Fibroblast of mammary gland (primary cell): ENCODE measurements at regions not wholly inside any gene's neighbourhood (a gene's known extent, or its start where the extent isn't known, plus 50 kb on each side); places are given as distances from the start of the nearest gene placed in this dataset.

Experiments
- DNase-seq: peaks from one replicate; pipeline ENCODE4 v3.0.0-alpha.2; 2010; ENCODE audit warnings: low read depth
- H3K4me3 ChIP-seq: 2 replicates; pipeline ENCODE4 v1.5.1; 2011; ENCODE audit warnings: low read depth, mild to moderate bottlenecking, low read length, moderate library complexity; ENCODE audit not compliant: control insufficient read depth
- TF ChIP-seq, protein P1 (sequence below): conservative IDR thresholded peaks from 2 replicates; pipeline ENCODE4 v1.5.1; 2011; ENCODE audit warnings: low read depth, low read length, inconsistent platforms; ENCODE audit not compliant: control insufficient read depth, insufficient read depth

DNA sequence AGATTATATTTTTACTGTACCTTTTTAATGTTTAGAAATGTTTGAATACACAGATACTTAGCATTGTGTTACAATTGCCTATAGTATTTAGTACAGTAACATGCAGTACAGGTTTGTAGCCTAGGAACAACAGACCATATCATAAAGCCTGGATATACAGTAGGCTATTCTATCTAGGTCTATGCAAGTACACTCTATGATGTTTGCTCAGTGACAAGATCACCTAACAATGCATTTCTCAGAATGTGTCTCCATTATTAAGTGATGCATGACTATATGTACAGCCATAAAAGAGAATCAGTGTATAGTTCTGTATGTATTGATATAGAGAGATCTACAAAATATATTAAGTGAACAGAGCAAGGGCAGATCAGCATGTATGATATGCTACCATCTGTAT lies 616.4 kb downstream of the XIRP2 start:
- DNase-seq = no peak
- no peak overlapping the region for H3K4me3 ChIP-seq
- TF ChIP-seq, protein P1, sequence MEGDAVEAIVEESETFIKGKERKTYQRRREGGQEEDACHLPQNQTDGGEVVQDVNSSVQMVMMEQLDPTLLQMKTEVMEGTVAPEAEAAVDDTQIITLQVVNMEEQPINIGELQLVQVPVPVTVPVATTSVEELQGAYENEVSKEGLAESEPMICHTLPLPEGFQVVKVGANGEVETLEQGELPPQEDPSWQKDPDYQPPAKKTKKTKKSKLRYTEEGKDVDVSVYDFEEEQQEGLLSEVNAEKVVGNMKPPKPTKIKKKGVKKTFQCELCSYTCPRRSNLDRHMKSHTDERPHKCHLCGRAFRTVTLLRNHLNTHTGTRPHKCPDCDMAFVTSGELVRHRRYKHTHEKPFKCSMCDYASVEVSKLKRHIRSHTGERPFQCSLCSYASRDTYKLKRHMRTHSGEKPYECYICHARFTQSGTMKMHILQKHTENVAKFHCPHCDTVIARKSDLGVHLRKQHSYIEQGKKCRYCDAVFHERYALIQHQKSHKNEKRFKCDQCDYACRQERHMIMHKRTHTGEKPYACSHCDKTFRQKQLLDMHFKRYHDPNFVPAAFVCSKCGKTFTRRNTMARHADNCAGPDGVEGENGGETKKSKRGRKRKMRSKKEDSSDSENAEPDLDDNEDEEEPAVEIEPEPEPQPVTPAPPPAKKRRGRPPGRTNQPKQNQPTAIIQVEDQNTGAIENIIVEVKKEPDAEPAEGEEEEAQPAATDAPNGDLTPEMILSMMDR = no peak

DNA sequence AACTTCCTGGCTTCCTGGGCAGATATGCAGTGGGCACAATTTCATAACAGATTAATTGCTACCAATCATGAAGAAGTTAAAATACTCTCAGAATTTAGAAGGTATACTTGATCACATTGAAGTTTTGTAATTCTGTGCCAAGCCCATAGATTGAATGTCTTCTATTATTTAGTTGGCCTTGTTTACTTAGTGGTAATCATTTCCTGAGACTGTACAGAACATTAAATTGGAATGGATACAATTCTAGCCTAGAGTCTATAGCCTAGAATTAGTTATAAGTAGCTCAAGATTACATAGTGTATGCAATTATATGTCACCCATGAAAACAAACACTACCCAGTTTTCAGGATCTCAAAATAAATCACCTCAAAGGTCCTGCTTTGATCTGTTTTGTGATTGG lies 615.8 kb downstream of the XIRP2 start:
- H3K4me3 ChIP-seq = no peak overlapping the region
- DNase-seq = no peak
- TF ChIP-seq, protein P1 = no peak

- H3K4me3 ChIP-seq = no peak overlapping the region
- TF ChIP-seq, protein P1 = no peak
- no peak for DNase-seq
These were observed 613.3 kb downstream of the XIRP2 start for GRCh38 chr2:167501618-167502017.

DNA sequence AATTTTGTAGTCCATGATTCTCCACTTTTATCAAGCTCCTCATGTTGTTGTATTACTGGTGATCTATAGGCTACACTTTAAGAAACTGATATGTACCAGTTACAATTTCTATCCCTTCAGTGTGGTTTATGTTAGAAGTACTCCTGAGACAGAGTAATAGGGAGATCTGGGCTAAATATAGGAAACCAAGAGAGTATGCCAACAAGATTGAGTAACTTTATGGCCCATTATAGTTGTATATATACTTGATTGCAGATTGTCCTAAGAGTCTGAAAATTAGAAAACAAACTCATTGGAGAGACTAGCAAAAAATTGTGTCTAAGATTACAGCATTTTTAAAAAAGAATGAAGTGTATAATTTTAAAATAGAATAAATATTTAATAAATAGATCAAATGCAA lies 605.6 kb downstream of the XIRP2 start:
- no peak overlapping the region for H3K4me3 ChIP-seq
- no peak for DNase-seq
- TF ChIP-seq, protein P1 = no peak

DNA sequence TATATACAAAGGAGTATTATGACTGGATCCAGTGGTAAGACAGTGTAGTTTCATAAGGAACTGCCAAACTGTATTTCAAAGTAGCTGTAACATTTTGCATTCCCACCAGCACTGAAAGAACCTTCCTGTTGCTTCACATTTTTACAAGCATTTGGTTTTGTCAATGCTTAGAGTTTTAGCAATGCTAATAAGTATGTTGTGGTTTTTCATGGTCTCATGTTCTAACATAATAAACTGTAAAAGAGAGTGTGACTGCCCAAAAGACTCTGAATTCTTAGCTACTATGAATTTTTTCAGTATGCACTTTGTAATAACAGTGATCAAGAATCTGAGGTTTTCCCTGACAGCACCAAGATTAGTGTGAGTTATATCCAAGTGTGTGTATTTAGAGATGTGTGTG lies 604.2 kb downstream of the XIRP2 start:
- TF ChIP-seq, protein P1 = no peak
- no peak overlapping the region for H3K4me3 ChIP-seq
- DNase-seq = no peak

DNA sequence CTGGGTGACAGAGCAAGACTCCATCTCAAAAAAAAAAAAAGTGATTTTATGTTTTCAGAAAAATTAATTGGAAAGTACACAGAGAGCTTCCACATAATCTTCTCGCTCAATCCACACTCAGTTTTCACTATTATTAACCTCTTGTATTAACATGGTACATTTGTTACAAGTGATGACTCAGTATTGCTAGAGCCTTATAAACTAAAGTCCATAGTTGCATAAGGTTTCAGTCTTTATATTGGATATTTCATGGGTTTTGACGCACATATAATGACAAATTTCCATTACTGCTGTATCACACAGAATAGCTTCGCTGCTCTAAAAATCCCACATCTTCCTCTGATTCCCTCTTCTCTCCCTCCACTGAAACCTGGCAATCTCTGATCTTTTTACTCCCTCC lies 603.5 kb downstream of the XIRP2 start:
- no peak overlapping the region for H3K4me3 ChIP-seq
- TF ChIP-seq, protein P1 = no peak
- DNase-seq = no peak

DNA sequence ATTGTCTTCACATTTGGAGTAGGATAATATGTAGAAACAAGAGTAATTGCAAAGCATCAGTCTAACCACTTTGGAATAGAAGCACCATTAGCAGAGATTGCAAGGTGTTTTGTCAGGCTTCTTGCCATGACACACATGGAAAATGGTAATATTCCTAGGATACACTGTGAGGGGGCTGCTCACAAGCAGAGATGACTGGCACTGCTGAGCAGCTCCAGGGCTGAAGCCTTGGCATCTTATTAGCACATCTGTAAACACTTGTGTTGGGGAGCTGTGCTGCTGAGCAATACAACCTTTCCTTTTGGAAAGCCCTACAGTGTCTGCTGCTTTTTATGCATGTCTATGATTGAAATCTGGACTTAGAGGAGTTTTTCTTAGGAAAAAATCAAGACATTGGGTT lies 602.2 kb downstream of the XIRP2 start:
- TF ChIP-seq, protein P1 = no peak
- no peak overlapping the region for H3K4me3 ChIP-seq
- DNase-seq = no peak
